A549 (cell line): ENCODE measurements at regions not wholly inside any gene's neighbourhood (a gene's known extent, or its start where the extent isn't known, plus 50 kb on each side); places are given as distances from the start of the nearest gene placed in this dataset.

Experiments used
- SREBF2 ChIP-seq: fragments of 450-650 bp; IDR thresholded peaks from 2 replicates; pipeline ENCODE4 v1.6.1; 2014; ENCODE audit warnings: mild to moderate bottlenecking, moderate library complexity
- TF ChIP-seq, protein P1 (sequence below): IDR thresholded peaks from 2 replicates; pipeline ENCODE4 v1.6.1; 2012

DNA sequence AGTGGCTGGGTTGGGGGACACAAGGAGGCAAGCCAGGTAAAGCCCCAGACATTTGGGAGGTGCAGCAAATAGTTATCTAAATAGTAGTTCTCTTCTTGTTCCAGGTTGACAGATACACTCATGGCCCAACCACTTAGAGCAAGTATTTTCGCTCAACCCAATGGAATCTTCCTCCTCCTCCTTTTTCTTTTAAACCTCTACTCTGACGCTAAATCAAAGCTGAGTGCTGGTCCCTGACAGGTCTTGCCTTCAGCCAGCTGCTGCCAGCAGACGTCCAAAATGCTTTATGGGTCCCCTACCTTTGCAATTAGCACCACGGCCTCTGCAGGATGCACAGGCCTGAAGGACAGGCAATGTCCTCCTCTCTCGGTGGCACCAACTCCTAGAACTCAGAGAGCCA is 558.5 kb downstream of the MIAT start:
- no peak for TF ChIP-seq SREBF2
- TF ChIP-seq, protein P1, sequence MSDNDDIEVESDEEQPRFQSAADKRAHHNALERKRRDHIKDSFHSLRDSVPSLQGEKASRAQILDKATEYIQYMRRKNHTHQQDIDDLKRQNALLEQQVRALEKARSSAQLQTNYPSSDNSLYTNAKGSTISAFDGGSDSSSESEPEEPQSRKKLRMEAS = no peak
